HG02884 (cell line): ENCODE measurements at regions not wholly inside any gene's neighbourhood (a gene's known extent, or its start where the extent isn't known, plus 50 kb on each side); places are given as distances from the start of the nearest gene placed in this dataset.

Source experiments
- ATAC-seq: cut with Tn5 transposase; IDR thresholded peaks from one replicate; pipeline ENCODE4 v1.9.1; 2021; ENCODE audit warnings: mild to moderate bottlenecking, moderate library complexity; ENCODE audit not compliant: unreplicated experiment

DNA sequence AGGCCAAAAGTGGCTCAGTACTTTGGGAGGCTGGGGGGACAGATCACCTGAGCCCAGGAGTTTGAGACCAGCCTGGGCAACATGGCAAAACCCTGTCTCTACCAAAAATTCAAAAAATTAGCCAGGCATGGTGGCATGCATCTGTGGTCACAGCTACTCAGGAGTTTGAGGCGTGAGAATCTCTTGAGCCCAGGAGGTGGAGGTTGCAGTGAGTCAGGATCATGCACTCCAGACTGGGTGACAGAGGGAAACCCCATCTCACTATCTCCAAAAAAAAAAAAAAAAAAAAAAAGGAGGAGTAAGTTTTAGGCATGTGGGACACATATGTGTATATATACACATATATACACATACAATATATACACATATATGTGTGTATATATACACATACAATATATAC lies 165.3 kb upstream of the DPYD start:
- no peak for ATAC-seq

DNA sequence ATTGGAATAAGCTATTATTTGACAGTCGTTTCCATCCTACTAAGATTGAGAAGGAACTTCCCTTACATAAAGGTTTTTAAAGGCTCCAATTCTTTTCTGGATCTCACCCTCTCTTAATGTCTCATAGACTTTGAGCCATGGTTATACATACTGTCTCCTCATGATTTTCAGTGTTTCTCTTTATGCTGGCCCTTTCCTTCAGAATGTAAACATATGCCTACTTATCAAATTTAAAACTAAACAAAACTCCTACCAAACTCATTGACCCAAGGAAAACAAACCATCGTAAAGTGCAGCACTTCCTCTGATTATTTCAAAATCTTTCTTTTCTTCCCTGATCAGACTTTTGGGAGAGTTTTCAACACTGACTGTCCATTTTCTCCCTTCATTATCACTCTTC lies 163.4 kb upstream of the DPYD start:
- no peak for ATAC-seq

DNA sequence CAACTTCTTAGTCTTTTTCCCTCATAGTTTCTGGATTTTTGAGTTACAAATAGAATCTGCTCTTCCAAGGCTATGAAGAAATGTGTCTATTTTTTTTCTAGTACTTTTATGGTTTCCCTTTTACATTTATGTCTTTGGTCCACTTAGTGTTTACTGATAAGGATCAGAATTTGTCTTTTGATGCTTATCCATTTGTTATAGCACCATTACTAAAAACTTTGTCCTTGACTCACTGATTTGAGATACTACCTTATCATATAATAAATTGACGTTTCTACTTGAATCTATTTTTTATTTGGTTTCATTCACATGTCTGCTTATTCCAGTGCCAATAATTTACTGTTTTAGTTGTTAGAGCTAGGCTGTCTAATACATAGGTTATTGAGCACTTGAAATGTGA lies 161.1 kb upstream of the DPYD start:
- ATAC-seq = no peak

DNA sequence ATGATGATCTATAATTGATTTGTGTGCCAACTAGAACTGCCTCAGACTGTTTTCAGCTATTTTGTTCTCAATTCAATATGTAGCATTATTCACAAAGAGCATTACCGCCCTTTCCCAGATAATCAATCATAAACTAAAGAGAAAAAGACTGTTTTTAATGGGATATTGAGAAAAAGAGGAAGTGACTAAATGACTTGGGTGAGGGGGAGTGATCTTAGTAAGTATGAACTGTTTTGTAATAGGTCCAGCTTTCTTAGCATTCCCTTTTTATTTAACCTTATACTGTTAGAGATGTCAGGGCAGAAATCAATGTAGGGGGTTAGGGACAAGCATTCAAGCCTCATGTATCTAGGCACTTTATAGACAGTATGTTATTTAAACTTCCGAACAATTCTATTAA lies 157.8 kb upstream of the DPYD start:
- no peak for ATAC-seq

DNA sequence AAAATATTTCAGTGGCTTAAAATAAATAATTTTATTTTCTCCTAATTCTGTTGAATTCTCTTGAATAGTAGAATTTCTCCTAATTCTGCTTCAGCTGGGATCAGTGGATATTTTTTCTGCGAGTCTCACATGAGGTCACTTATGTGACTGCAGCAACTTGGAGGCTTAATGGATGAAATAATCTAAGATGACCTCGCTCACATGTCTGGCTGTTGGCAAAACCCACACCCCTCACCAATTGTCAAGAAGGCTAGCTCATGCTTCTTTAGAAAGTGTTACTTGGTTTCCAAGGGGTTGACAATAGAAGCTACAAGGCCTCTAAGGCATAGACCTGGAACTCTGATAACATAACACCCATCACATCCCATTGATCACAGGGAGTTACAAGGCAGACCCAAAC lies 156.9 kb upstream of the DPYD start:
- no peak for ATAC-seq

DNA sequence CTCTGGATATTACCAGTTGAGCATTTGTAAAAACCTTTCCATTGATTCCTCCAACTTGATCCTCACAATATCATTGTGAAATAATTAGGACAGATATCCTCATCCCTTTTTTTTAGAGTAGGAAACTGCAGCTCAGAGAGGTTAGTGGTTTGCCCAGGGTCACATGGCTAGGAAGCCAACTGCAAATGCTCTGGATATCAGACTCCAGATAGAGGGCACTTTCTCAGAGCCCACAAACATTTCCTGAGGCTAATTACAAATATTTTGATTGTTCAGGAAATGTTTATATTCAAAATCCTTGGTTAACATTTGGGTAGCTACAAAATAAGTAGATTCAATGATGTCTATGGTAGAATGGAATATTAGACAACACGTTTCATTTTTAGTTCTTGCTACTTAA lies 154.8 kb upstream of the DPYD start:
- ATAC-seq = no peak

DNA sequence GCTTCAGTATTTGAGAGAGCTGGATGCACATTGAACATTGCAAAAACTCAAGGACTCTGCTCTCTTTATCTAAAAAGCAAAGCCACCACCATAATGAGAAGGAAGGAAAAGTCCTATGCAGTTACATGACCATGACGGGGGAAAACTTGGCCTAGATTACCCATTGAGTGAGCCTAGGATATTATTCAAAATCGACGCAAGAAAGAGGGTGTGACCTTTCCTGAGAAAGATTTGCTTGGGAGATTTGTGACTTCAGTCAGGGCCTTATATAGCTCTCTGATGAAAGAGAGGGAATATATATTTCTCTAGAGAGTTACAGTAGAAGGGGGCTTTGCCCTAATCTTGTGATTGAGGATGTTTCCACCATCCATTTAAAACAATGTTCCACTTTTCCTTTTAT lies 153.0 kb upstream of the DPYD start:
- no peak for ATAC-seq

DNA sequence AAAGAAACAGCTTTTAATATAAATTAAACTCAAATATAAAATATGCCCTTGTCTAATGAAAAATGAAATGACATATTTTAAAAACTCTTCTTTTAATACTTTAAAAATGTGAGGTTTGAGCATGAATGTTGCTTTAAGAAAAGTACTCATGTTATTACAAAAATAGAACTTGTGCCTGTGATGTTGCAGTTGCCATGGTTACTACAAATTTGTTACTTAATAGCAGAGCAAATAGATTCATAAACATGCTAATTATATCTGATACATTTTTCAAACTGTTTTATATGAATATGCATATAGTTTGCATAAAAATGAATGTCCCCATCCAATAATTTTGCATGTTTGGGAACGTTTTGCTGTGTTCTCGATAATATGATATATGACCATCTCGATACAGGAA lies 152.3 kb upstream of the DPYD start:
- ATAC-seq = no peak

DNA sequence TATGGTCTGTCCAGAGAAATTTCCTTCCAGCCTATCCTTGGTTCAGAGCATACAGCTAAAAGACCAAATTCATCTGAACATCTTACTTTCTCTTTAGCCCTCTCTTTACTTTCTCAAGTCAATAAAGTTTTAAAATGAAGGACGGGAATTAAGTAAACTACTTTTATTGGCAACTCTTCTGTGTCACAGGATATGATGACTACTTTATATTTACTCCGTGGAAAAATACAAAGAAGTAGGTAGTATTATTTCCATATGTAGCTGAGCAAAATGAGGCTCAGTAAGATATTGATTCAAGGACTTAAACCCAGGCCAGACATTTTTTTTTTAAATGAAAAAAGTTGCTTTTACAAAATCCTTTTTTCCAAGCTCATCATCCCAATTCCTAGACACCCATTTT lies 151.2 kb upstream of the DPYD start:
- no peak for ATAC-seq

DNA sequence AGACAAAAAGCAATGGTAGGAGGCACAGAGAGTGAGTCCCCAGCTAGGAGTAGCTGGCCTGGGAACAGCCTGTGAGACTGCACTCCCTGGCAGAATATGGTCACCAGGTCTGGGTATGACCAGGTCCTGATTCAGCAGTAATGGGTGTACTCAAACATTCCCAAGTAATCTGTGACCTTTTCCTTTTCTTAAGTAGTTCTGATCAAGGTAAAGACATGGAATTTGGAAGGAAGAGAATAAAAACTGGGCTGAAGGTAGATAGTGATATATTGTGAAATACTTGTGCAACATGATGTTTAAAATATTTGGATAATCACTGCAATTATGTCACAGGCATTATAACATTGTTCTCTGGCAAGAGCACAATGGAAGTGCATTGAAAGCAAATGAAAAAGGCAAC lies 147.2 kb upstream of the DPYD start:
- ATAC-seq = no peak

DNA sequence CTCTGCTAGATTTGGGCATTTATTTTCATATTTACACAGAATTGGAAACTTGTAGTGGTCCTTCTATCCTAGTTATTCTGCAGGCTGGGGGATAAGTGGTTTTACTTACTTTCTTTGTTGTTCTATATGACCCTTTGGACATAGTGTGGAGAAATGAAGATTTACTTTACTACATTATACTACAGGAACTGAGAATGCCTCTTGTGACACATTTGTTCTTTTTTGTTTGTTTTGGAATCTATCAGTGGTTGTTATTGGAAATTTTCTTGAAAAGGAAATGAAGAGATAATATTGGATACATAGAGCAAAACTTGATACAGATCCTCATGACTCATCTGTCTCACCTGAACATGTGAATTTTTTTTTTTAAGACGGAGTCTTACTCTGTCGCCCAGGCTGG lies 146.1 kb upstream of the DPYD start:
- no peak for ATAC-seq

DNA sequence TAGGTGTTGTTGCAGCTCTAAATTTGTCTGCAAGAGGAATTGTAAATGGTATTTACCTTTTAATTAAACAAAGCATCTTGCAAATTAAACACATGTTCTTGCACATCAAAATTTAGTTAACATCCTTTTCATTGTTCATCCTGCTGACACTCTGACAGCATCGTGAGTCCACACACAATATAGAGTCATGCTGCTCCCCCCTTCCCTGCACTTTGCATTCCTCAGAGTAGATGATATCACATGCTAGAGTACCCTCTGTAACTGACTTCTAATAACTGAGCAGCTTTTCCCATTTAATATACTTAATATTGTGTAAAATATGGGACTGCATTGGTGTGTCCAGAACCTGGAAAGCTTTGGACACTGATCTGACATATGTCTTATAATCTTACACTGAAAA lies 138.8 kb upstream of the DPYD start:
- no peak for ATAC-seq

DNA sequence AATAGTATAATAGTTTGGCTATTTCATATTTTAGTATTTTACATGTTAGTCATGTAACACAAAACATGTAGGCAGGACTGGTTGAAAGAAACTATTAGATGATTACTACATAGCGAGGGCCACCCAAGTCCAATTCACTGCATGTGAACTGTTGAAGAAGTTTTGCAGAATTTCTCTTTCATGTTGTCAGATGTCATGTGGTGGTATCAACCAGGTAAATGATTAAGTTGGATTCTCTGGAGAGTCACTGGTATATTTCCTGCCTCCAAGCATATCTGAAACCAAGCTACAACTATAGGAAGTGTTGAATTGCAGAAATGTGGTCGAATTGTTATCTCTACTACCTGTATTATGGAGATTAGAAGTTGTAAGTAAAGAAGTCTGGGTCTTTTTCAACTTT lies 137.8 kb upstream of the DPYD start:
- ATAC-seq = no peak

DNA sequence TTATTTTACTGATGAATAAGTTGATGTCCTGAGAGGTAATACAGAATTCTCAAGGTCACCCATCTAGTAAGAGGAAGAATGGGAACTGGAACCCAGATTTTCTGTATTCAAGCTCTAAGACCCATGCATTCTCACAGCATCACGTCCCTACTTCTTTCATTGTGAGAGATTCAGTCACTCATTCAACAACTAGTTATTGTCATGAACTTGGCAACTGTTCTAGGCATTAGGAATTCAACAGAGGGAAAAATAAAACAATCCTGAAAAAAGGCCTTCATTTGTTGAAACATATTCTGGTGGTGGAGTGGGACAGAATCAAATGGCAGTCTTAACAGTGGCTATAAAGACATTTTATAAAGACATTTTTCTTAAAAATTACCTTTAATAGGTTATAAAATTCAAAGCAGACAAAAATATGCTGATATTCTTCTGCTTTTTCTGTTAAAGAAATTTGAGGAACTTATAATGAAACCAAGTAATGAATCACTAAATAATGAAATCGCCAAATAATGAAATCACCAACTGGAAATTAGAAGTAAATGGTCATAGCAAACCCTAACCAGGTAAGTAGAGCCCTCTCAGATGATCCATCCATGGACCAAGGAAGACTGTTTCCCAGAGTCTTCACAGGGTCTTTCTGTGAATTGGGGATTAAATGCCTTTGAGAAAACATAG lies 136.5 kb upstream of the DPYD start:
- no peak for ATAC-seq

DNA sequence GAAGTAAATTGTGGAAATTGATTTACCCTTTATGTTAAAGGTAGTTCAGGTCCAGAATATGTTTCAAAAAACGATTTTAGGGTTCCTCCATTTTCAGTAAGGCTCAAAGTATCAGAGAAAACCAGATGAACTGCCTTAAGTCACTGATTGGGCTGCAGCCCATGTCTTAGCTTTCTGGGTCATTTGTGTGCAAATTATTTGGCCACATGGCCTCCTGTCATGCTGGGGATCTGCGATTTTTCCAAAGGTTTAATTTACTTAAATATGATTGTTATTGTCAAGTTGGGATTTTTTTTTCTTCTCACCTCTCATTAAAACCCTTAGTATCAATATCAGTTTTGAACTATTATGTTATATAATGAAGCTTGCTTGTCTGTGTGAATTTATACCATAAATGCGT lies 135.9 kb upstream of the DPYD start:
- ATAC-seq = no peak

DNA sequence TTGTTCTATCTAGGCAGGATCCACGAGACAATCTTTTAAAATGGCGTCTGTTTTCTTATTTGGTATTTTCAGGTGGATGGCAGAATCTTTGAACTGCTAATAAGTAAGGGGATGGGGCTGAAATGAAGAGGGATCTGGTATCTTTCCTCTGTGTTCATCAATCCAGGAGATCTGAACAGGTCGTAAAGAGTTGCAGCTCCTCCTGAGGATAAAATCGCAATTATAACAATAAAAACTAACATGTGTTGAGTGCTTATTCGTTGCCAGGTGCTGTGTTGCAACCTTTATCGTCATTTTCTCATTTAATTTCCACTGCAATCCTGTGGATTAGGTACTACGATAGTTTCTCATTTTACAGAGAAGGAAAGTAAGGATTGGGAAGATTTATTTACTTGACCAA lies 134.6 kb upstream of the DPYD start:
- no peak for ATAC-seq

DNA sequence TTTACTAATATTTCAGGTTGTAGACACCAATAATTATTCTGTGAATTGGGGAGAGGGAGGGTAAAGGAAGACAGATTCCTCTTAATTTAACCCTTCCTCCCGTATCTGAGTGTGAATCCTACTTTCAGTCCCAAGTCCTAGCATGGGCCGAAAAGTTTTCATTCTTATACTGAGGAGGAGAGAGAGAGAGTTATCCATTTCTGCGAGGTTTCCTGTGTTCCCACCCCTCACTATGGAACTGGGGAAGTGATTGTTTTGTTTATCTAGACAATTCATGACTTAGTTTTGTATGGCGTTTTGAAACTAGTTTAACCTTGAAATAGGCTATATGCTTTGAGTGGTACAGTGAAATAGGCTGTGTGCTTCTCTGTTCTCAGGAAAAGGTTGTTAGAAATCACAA lies 134.0 kb upstream of the DPYD start:
- ATAC-seq = no peak

DNA sequence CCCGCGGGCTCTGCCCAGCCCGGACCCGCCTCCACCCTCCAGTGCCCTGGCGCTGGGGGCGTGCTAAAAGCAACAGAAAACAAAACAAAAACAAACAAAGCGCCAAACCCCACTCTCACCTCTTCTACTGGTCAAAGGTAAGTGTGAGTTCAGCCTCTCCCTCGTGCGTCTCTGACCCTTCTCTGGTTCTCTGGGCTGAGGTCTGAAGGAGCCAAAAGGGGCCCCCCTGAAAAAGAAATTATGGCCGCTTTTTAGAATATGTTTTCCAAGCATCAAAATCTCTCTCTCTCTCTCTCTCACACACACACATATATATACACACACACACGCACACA lies 133.5 kb upstream of the DPYD start:
- no peak for ATAC-seq

DNA sequence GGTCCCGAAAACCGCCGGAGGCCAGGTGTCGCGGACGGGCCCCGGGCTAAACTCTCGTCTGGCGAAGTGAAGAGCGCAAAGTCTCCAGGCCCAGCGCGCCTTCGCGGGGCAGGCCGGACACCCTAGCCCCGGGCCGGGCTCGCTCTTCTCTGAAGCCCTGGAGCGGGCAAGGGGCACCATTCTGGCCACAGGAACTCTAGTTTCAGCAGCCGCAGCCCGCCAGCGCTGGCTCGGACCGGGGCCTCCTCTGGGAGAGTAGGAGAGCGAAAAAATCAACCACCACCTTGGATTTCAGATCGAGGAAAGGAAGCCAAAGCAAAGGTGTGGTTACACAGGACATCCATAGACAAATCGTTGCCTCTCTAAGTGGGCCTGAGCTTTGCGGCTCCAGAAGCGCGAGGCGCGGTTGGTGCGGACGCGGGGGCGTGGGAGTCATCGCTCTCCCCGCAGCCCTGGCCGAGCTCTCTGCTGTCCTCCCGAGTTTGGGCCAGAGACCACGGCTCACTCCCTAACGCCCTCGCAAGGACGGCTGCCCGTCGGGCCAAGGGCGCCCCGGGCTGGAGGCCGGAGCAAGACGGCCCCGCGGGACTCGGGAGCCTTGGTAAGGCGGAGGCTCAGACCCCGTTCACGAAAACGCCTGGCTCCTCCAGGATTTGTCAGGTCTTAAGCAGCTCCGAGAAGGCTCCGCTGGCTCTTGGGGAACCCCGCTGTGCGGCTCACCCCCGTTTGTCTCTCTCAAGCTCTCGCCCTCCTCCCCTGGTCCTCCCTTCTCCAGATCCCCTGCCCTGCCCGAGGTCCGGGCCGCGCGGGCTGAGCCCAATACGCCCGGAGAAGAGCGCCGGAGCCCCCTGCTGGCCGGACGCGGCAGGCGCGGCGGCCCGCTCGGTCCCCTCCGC lies 132.9 kb upstream of the DPYD start:
- peak; percentile 92 for ATAC-seq

DNA sequence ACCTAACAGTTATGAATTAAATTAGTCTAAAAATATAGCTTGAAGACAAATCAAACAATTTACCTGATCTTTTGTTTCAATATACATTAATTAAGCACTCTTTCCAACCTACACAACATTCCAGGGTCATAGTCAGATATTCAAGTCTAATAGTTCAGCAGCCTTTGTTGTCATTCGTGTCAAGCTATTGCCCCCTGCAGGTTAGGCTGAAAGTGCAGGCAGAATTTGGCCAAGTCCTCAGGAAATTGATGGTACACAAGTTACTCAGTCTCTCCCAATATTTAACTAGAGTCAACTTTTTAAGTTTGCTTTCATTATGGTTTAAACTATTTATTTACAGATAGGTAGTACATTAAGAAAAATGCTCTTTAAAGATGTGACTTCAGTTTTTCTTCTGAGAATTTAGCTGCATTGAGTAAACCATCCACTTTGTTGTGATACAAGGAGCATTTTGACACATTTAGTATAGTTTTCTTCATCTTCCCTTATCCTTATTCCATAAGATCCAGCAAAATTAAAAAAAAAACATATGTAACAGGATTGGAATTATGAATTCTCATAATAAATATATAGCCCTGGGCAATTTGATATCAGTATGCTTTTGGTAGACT lies 130.3 kb upstream of the DPYD start:
- ATAC-seq = peak; percentile 48

DNA sequence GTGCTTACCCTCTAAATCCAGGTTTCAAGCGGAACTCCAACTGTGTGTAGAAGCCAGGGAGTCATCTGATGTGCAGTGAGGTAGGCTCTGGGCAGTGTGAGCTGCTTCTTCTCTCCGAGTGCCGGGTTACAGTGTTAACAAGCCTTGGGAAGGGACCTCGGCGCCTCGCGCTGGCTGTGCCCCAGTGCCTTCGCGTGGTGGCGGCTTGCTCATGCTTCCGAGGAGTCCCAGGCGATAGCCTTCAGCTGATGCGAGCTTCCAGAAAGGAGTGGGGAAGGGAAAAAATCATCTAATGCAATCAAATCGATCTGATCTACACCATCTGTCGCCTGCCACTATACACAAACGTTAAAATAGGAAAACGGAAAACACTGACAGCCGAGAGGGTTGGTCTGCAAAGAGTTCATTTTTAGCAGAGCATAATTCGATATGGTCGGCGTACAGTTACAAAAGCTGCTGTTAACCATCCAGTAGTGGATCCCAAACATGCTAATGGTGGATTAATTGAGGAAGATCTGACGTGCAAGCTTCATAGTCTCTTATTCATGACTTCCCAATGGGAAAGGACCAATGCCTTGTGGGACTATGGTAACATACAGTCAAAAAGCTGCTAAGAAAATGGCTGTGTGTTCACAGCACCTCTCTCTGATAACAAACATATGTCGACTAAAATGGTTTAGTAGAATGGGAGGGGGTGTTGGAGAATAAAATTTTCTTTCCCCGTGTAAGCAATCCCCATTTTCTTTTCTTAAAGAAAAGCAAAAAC lies 128.7 kb upstream of the DPYD start:
- no peak for ATAC-seq
